K562 (cell line): ENCODE measurements at regions not wholly inside any gene's neighbourhood (a gene's known extent, or its start where the extent isn't known, plus 50 kb on each side); places are given as distances from the start of the nearest gene placed in this dataset.

Experiments used
- NR3C1 ChIP-seq: sonication (generic); formaldehyde crosslinking; IDR thresholded peaks from 2 replicates; pipeline ENCODE4 v1.8.1; 2022; ENCODE audit warnings: missing genetic modification reagents
- OTX1 ChIP-seq: fragments of 450-650 bp; formaldehyde crosslinking; IDR thresholded peaks from 2 replicates; pipeline ENCODE4 v1.4.0; 2022; ENCODE audit warnings: mild to moderate bottlenecking
- POLR2A ChIP-seq: fragments of 450-650 bp; conservative IDR thresholded peaks from 2 replicates; pipeline ENCODE4 v1.6.1; 2016
- ZKSCAN8 ChIP-seq: fragments of 200-800 bp; sonication (Bioruptor generic); IDR thresholded peaks from 2 replicates; pipeline ENCODE4 v1.6.1; 2016; ENCODE audit warnings: missing genetic modification characterization, missing compliant biosample characterization
- TF ChIP-seq, protein P1 (sequence below): sonication (generic); formaldehyde crosslinking; IDR thresholded peaks from 2 replicates; pipeline ENCODE4 v1.9.0; 2022; ENCODE audit warnings: mild to moderate bottlenecking, missing genetic modification reagents
- TF ChIP-seq, protein P2 (sequence below), 3 experiments: IDR thresholded peaks in 2 of 3; conservative IDR thresholded peaks in 1 of 3; 2 replicates each; pipeline ENCODE4 v1.5.1; 2011 to 2012; ENCODE audit warnings: low read length in 3 of 3, mild to moderate bottlenecking in 3 of 3, control low read depth in 2 of 3, improper control_type of control experiment in 1 of 3, inconsistent platforms in 1 of 3, low read depth in 1 of 3, mixed read lengths in 1 of 3, moderate library complexity in 1 of 3; ENCODE audit not compliant: insufficient read depth in 2 of 3
- TF ChIP-seq, protein P3 (sequence below), 2 experiments: fragments of 450-650 bp in 1 of 2; sonication (generic) in 1 of 2; formaldehyde crosslinking in 1 of 2; IDR thresholded peaks in 1 of 2; conservative IDR thresholded peaks in 1 of 2; 2 replicates each; pipeline versions ENCODE4 v1.6.1 to v1.8.1; 2016 to 2023; ENCODE audit warnings: mild to moderate bottlenecking in 2 of 2, moderate library complexity in 2 of 2, inconsistent platforms in 1 of 2, missing genetic modification reagents in 1 of 2

DNA sequence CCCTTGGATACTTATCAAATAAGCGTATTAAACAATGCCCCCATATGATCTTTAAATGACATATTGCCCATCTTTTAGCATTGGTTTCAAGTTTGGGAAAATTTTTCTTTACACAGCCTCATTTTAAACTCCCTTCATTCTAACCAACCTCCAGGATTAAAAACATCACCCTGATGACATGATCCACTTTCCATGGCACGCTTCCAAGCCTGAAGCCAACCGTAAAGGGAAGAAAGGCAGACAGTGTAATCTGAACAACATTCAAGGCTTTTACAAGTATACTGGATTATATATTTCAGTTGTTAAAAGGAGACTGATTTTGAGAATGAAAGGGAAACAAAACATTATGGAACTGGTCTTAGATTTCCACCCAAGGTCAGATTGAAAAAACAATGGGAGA lies 1721.9 kb downstream of the OLFM4 start:
- TF ChIP-seq POLR2A (no peak), ZKSCAN8 (no peak), OTX1 (CRISPR knock-in tag) (no peak), NR3C1 (CRISPR knock-in tag) (no peak)
- TF ChIP-seq, protein P1, sequence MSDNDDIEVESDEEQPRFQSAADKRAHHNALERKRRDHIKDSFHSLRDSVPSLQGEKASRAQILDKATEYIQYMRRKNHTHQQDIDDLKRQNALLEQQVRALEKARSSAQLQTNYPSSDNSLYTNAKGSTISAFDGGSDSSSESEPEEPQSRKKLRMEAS (CRISPR knock-in tag) = no peak
- TF ChIP-seq, protein P2, sequence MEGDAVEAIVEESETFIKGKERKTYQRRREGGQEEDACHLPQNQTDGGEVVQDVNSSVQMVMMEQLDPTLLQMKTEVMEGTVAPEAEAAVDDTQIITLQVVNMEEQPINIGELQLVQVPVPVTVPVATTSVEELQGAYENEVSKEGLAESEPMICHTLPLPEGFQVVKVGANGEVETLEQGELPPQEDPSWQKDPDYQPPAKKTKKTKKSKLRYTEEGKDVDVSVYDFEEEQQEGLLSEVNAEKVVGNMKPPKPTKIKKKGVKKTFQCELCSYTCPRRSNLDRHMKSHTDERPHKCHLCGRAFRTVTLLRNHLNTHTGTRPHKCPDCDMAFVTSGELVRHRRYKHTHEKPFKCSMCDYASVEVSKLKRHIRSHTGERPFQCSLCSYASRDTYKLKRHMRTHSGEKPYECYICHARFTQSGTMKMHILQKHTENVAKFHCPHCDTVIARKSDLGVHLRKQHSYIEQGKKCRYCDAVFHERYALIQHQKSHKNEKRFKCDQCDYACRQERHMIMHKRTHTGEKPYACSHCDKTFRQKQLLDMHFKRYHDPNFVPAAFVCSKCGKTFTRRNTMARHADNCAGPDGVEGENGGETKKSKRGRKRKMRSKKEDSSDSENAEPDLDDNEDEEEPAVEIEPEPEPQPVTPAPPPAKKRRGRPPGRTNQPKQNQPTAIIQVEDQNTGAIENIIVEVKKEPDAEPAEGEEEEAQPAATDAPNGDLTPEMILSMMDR (IDR thresholded peaks at IDR 0.05 in 2 of 3, conservative IDR thresholded peaks at IDR 0.05 in 1 of 3; ENCODE audit: insufficient read depth in 2 of 3, low read depth in 1 of 3, low read length in 3 of 3) = no peak
- TF ChIP-seq, protein P3, sequence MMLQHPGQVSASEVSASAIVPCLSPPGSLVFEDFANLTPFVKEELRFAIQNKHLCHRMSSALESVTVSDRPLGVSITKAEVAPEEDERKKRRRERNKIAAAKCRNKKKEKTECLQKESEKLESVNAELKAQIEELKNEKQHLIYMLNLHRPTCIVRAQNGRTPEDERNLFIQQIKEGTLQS (IDR thresholded peaks at IDR 0.05) = no peak
- TF ChIP-seq, protein P3 (CRISPR knock-in tag; conservative IDR thresholded peaks at IDR 0.05) = no peak
